NB4 (cell line): ENCODE measurements at regions not wholly inside any gene's neighbourhood (a gene's known extent, or its start where the extent isn't known, plus 50 kb on each side); places are given as distances from the start of the nearest gene placed in this dataset.
"Not testable (repeated sequence)": the region's sequence is repeated elsewhere in the genome, so short reads cannot be mapped to it uniquely, and the experiment has no call there.

Experiments
- POLR2A ChIP-seq: IDR thresholded peaks from 2 replicates; pipeline ENCODE4 v1.6.1; 2011; ENCODE audit warnings: mild to moderate bottlenecking; ENCODE audit not compliant: insufficient read length; ENCODE audit errors: extremely low read depth
- TF ChIP-seq, protein P1 (sequence below): IDR thresholded peaks from one replicate; pipeline ENCODE4 v1.5.1; 2012; ENCODE audit warnings: low read depth, low read length

DNA sequence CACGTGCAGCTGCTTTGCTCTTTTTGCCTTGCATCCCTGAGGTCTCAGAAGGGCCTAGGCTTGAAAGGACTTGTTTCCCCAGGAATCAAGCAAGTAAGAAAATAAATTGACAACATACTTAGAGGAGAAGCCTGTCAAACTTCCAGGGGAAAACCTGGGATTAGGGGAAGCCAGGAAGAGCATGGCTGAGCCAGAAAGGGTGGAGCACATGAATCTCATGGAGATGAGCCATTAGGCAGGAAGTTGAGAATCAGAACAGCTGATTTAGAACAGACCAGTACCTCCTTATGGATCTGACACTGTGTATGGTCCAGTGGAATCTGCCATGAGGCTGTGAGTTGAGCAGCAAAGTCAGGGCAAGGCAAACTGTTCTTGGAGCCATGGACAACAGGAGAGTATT is 511.0 kb downstream of the RPIA start:
- TF ChIP-seq, protein P1, sequence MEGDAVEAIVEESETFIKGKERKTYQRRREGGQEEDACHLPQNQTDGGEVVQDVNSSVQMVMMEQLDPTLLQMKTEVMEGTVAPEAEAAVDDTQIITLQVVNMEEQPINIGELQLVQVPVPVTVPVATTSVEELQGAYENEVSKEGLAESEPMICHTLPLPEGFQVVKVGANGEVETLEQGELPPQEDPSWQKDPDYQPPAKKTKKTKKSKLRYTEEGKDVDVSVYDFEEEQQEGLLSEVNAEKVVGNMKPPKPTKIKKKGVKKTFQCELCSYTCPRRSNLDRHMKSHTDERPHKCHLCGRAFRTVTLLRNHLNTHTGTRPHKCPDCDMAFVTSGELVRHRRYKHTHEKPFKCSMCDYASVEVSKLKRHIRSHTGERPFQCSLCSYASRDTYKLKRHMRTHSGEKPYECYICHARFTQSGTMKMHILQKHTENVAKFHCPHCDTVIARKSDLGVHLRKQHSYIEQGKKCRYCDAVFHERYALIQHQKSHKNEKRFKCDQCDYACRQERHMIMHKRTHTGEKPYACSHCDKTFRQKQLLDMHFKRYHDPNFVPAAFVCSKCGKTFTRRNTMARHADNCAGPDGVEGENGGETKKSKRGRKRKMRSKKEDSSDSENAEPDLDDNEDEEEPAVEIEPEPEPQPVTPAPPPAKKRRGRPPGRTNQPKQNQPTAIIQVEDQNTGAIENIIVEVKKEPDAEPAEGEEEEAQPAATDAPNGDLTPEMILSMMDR: not testable (repeated sequence)
- not testable (repeated sequence) for TF ChIP-seq POLR2A
